SK-N-SH (cell line): ENCODE measurements at regions not wholly inside any gene's neighbourhood (a gene's known extent, or its start where the extent isn't known, plus 50 kb on each side); places are given as distances from the start of the nearest gene placed in this dataset.

Experiments
- GATA2 ChIP-seq: sonication (generic); formaldehyde crosslinking; IDR thresholded peaks from 2 replicates; pipeline ENCODE4 v1.5.0; 2020; ENCODE audit warnings: mild to moderate bottlenecking, missing genetic modification reagents
- NFIC ChIP-seq: IDR thresholded peaks from 2 replicates; pipeline ENCODE4 v1.4.0; 2012; ENCODE audit warnings: borderline replicate concordance
- SMC3 ChIP-seq: IDR thresholded peaks from 2 replicates; pipeline ENCODE4 v1.6.1; 2012; ENCODE audit warnings: low read depth, low read length, improper control_type of control experiment
- TF ChIP-seq, protein P1 (sequence below): IDR thresholded peaks from 2 replicates; pipeline ENCODE4 v1.4.0; 2012; ENCODE audit warnings: low read depth, borderline replicate concordance

DNA sequence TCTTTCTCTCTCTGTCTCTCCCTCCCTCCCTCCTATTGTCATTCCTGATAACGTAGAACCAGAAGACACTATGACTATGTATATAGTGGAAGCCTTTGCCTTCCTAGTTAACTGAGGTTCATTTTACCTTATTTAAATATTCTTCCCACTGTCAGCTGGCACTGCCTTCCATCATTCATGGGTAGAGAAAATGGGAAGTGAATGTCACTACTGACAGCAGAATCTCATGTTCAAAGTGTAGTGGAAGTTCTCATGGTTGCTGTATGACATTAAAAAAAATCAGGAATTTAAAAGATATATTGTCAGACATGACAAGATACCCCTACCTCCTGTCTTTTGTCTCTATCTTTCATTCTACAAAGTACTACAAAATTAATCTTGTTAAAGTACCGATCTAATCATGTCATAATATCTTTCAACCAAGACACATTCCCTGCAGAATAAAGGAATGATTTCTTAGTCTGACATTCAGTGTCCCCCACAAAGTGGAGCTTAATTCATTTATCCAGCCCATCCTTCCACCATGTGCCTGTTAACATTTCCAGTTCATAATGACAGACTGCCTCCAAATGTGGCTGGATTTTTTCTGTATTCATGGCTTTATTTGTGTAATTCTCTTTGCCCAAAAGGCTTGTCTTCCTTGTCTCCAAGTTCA is 250.1 kb upstream of the CDH20 start:
- no peak for TF ChIP-seq SMC3
- TF ChIP-seq, protein P1, sequence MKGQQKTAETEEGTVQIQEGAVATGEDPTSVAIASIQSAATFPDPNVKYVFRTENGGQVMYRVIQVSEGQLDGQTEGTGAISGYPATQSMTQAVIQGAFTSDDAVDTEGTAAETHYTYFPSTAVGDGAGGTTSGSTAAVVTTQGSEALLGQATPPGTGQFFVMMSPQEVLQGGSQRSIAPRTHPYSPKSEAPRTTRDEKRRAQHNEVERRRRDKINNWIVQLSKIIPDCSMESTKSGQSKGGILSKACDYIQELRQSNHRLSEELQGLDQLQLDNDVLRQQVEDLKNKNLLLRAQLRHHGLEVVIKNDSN = no peak
- TF ChIP-seq NFIC = no peak
- no peak for TF ChIP-seq GATA2 (CRISPR knock-in tag)
